M059J (cell line): ENCODE measurements at regions not wholly inside any gene's neighbourhood (a gene's known extent, or its start where the extent isn't known, plus 50 kb on each side); places are given as distances from the start of the nearest gene placed in this dataset.
"Not testable (repeated sequence)": the region's sequence is repeated elsewhere in the genome, so short reads cannot be mapped to it uniquely, and the experiment has no call there.

Experiments
- DNase-seq: peaks from one replicate; pipeline ENCODE4 v3.0.0-alpha.2; 2012; ENCODE audit warnings: low read depth

DNA sequence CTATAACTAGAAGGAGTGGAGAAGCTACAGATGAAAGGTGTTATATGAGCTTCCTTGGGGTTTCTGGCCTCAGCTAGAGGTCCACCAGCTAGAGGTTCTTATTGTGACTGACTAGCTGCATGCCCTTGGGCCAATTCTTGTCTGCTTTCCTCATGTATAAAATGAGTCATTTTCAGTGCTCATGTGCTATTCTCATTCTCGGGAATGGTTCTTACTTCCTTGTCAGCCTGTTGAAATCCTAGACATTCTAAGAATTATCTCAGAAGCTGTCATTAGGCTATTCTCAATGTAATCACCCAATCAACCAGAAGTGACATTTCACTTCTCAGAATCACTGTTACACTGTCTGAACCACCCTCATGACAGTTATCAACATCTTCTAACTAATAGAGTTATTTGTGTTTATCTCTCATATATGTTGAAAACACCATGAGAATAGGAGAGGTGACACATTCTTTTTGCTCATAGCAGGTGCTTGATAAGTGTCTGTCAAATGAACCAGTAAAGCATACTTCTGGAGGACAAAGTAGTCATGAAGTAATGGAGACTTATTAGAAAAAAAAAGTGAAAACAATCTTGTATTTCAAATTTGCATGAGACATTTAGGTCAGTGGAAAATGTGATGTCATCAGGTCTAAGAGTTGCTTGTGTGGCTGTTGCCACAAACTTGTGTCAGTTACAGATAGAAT is 122.8 kb upstream of the IVNS1ABP start:
- peak; percentile 98 for DNase-seq

DNA sequence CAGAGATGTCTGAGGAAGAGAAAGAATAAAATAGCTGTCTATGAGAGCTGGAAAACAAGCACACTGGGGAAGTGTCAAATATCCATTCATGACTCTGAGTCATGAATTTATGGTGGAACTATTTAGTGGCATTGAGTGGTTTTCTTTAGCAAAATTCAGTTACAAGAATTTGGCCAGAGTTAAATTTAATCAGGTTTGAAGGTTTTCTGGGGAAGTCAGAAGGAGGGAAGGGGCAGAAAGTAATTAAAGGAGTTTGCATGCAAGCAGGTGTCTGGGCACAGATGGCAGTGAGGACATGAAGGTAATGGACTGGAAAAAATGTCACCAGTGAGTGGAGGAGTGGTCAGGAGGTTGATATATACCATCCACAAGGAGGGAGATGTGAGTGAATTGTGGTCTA is 121.9 kb upstream of the IVNS1ABP start:
- peak; percentile 77 for DNase-seq

DNA sequence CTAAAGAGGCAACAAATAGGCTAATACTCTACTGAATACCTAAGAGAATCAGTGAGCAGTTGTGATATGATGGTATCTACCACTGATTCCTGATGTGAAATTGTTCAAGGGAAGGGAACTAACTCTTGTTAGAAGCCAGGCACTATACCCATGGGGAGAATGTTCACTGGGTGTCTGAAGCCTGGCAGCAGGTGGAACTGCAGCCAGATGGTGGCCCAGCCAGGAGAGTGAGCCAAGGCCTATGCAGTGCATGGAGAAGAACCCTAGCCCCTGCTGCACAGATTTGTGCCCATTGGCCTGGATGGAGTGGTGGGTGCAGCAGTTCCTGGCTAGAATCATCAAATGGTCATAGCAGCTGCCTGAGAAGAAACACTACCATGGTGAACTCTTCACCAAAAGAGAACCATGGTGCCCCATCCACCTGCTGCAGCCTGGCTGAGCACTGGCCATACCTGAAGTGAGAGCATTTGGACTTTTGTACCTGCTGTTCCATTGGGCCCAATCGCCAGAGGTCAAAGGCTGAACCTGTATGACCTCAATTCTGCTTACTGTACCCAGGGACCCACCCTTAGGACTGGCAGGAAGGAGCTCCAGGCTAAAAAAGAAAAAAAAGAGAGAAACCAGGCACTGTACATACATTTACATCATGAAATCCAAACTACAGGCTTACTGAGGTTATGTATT is 118.8 kb upstream of the IVNS1ABP start:
- DNase-seq, result no peak

DNA sequence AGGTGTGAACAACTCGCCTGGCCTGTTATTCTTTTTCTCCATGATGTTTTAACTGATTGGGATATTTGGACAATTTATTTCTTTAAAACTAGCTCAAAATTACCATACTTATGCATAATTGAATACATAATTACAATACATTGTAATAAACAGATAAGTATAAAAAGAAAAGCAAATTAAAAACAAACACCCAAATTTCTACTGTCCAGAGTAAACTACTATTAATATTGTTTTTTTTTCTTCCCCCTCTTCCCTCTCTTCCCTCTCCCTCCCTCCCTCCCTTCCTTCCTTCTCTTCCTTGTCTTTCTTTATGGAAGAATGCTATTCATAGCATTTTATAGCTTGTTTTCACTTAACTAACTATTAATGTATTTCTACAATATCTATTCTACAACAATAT is 117.7 kb upstream of the IVNS1ABP start:
- no peak for DNase-seq

DNA sequence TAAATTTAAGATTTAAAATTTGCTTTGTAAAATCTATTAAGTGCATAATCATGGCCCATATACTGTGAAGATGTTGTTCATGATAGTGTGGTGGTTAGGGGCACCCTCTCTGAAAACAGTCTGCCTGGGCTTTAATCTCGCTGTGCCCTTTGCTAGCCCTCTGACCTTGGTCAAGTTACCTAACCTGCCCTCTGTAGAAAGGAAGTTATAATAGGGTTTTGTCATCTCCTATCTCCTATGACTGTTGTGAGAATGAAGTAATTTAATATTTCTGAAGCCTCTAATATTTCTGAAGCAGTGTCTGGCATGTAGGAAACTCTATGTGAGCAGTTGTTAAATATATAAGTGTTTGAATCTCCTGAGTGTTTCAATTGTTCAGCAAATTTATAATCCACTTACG is 116.6 kb upstream of the IVNS1ABP start:
- no peak for DNase-seq

DNA sequence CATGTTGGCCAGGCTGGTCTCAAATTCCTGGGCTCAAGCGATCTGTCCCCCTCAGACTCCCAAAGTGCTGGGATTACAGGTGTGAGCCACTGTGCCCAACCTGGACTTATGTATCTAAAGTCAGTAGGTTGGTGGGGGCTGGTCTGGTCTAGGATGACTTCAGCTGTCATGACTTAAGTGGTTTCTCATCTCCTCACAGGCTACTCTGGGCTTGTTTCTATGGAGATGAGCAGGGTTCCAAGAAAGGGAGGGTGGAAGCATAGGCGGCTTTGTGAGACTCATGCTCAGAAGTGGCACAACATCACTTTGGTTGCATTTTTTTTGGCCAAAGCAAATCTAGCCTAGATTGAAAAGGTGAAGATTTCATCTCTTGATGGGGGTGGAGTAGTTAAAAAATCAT is 115.9 kb upstream of the IVNS1ABP start:
- no peak for DNase-seq

DNA sequence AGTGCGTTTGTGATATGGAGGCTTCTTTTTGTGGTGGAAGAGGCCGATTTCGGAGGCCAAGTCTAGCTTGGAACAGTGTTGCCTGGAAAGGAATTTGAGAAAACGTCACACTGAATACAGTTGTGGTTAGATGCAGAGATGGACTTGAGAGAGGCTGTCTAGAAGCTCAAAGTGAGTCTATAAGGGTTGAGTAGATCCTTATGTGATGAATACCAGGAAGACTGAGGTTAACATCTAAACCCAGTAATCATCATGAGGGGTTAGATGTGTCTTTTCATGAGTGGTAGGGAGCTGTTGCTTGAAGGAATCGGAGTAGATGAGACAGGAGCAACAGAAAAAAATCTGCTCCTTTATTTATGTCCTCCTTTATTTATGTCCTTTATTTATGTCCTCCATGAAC is 114.6 kb upstream of the IVNS1ABP start:
- DNase-seq, result no peak

DNA sequence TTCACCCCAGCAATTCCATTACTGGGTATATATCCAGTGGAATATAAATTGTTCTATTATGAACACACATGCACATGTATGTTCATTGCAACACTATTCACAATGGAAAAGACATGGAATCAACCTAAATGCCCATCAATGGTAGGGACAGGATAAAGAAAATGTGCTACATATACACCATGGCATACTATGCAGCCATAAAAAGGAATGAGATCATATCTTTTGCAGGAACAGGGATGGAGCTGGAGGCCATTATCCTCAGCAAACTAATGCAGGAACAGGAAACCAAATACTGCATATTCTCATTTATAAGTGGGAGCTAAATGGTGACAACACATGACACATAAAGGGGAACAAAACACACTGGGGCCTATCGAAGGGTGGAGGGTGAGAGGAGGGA is 112.6 kb upstream of the IVNS1ABP start:
- DNase-seq, result not testable (repeated sequence)

DNA sequence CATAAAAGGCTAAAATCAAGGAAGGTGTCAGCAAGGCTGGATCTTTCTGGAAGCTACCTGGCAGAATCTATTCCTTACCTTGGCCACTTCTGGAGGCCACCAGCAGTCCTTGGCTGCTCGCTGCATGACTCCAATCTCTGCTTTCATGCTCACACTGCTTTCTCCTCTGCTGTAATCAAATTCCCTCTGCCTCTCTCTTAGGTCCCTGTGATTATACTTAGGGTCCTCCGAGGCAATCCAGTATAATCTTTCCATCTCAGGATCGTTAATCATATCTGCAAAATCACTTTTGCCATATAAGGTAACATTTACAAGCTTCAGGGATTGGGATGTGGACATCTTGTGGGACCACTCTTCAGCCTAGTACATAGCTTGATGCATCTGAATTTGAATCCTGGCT is 110.7 kb upstream of the IVNS1ABP start:
- no peak for DNase-seq

DNA sequence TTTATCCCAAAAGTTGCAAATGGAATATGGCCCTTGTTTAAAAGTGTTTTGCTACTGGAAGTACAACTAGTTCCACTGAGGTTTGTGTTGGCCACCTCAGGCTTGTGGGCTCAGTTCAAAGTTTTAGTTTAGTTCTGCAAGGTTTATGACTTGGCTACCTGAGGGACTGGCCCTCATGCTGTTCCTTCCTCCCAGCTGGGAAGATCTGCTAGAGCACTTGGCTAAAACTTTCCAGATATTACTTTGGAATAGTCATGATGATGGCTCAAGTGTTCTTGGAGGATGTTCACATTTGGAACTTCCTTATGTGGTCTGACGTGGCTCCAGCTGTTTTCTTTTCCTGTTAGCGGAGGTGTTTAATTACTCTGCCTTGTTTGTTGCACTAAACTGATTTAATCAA is 110.2 kb upstream of the IVNS1ABP start:
- no peak for DNase-seq

DNA sequence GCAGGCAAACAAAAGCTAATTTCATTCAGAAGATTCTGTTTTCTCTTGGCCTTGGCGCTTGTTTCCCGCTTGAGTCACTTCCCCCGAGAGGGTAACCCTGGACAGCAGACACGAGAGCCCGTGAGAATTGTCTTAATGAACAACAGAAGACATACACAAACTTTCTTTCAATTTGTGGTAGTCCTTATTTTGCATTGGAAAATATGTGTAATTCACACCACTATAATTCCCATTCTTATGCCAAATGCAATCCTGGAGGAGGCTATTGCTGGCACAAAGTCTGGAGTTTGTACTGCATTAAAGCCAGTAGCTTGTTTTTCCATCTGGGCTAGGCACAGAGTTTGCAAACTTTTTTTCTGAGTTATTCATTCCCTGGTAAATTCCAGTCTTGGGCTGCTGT is 109.8 kb upstream of the IVNS1ABP start:
- DNase-seq, result peak; percentile 71

DNA sequence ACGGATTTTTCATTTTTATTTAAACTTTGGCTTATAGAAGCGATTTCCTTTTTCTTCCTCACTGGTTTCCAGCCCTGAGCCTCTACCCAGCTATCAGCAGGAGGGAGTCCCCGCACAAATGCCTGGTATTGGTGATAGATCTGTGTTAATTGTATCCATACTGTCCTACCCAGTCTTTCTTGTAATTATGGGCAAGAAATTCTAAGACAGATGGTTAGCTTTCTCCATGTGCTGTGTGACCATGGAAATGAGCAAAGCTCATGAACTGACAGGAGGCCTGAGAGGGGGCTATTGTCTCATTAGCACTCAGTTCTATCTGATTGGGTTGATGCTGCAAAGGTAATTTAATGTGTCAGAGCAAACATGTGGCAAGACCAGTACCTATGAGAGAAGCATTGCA is 108.1 kb upstream of the IVNS1ABP start:
- DNase-seq, result no peak

DNA sequence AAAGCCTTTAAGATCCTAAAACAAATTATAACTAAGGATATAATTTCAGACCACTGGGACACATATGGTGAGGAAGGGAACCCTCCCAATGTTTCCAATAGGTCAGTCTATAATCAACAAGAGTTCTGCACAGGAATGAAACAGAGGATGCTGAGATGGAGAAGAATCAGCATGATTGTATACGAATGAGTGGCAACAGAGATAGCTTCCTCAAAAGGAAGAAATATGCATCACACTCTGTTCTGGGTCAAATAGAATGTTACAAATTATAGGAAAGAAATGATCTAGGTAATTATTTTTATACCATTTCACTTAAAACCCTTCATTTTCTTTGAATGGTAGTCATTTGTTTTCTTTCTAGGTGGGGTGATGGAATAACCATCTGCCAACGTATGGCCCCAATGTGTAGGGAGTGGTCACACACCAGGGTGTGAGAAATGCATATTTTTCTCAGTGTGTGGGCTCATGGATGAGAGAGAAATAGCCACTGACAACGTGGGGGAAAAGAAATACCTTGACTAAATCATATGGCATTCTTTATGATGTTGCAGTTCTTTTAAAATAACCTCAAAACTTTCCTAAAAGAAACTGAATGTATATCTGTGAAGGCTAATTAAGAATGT is 104.6 kb upstream of the IVNS1ABP start:
- no peak for DNase-seq

DNA sequence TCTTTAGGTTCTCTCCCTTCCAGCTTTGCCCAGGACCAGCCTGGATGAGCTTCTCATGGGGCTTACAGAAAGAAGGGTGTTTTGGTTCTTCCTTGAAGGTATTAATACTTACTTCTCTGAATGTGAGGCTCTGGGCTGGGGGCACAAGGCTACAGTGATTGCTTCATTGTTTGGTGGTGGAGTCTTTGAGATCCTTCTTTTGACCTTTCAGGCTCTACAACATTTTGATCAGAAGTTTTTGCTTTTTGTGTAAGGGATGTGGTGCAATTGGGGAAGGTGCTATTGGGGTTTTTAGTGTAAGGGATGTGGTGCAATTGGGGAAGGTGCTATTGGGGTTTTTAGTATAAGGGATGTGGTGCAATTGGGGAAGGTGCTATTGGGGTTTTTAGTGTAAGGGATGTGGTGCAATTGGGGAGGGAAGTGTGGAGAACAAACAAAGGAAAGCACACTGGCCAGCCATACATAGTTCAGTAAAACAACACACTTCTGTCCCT is 103.6 kb upstream of the IVNS1ABP start:
- no peak for DNase-seq

DNA sequence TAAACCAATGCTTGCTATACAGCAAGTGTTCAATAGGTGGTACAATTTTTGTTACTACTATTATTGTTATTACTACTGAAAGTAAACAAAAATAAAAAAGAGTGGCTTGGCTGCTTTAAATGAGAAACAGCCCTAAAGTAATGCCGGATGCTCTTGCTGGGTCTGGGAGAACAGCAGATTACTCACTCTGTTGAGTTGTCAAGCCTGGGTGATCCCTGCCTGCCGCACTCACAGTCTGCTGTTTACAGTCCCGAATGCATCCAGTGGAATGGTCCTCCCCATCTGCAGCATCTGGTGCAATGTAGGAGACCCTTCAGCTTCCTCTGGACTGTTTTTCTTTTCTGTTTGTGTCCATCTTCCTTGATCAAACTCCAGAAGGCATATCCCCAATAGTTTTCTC is 102.7 kb upstream of the IVNS1ABP start:
- DNase-seq, result no peak

DNA sequence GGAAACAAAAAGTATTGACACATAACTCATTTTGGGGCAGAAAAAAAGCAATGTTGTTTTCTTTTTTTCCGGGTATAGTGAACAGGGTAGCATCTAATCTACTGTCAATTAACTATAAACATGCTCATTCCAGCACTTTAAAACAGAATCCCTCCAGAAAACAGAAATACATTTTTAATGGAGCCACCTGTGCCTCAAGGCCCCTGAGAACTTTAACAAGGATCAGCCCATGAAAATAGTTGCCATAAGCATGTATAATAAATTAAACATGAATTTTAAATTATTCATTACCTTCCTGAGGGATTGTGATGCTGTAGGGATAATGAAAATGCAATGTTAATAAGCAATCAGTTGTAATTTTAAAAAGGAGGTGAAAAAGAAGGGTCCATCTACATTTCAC is 101.4 kb upstream of the IVNS1ABP start:
- no peak for DNase-seq

DNA sequence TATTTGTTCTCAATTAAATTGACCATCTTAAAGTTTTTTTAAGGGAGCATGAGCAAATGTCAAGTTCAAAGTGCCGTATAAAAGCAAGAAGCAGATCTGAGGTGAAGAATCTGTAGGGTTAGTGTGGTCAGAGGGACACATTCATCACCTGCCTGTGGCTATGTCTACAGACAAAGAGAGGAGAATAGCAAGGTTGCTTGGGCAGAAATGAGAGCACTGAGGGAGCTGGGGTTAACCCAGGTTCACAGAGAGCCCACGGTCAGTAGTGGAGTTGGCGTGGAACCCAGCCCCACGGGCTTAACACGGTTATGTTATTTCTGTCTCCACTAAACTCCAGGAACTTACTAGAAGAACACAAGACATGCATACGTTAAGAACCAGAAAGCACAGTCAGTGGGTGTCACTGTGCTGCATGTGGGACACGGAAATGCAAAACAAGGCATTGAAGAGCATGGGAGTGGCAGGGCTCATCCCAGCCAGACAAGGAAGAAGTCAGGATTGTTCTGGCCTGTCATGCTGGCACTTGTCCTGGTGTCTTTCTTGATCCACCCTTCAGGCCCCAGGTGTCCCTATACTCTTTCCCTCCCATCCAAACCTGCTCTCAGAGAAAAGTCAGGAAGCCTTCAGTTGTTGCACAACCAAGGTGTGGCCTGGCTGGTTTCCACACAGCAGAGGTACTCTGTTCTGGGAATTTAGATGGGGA is 95.5 kb upstream of the IVNS1ABP start:
- no peak for DNase-seq

DNA sequence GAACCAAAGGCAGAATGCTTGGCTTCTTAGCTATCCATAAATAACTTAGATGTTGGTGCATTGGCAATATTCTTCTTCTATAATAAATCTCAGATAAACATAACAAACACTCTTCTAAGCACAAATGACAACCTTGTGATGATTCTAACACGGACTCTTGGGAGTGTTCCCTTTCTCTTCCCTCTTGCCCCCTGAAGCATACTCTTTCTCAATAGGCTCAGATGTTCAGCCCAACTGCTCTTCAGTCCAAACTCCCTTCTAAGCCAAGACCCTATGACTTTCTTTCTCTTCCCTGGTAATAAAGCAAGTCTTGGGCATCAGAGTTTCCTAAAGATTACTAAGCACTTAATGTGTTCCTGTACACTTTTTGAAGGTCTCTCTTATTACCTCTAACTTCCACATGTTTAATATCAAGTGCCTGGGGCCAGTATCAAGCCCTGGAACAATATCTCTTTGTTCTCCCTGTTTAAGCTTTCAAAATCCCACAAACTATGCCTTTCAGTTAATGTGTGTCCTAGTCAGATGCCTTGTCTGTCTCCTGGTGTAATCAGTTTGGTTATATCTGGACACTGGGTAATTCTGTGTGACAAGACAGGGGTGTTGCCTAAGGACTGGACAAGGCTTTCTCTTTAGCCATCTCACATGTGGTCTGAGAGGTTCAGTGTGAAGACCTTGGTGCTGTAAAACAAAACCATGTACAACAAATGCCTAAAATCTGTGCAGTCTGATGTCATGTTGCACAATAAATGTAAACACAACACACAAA is 92.9 kb upstream of the IVNS1ABP start:
- peak; percentile 62 for DNase-seq

DNA sequence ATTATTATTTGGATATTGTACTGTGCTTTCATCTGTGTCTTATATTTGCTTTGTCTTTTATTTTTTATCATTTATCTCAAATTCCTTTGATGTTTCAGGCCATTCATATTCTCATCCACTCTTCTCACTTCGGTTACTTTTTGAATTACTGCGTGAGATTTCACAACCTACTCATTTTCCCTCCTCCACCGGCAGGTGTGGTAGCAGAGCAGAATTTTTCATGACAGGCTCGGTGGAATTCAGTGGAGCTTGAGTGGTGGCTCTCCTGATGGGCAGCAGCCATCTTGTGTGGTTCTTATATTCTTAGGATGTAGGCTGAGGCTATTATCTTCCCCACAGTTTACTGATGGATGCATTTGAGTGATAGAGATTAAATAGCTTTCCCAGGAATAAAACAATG is 92.3 kb upstream of the IVNS1ABP start:
- DNase-seq, result no peak

DNA sequence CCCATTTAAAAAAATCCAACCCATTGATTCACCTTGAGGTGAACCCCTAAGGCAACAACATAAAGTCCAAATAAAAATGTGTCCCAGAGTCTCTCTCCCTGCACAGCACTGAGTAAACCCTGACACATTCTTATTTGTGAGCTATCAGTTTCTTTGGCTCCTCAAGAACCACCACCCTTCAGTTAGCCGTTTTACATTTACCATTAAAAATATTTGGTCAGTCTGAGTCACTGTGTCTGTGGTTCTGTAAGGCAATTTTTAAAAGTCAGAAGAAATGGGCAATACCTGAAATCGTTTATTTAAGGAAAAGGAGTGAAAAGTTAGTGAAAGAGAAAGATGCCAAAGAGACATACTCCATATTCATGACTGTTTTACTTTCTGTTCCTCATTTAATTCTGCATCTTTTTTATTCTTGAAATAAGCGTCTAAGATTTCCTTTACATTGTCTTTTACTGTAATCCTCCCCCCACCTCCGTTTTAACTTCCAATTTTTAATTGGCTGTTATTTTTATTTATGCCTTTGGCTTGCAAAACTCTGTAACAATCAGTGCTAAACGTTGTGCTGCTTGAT is 91.7 kb upstream of the IVNS1ABP start:
- peak; percentile 78 for DNase-seq

DNA sequence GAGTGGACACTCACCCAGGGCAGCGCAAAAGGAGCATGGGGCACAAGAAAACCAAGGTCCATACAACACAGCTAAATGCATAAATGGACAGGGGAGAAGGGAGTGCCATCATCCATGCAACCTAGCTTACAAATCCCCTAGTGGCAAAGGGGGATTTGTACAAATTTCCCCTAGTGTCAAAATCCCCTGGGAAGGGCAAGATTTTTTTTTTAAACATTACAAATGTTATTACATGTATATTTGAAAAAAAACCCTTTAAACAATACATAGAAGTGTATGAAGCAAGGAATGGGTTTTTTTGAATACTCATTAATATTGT is 89.6 kb upstream of the IVNS1ABP start:
- DNase-seq, result no peak
